HG03108 (cell line): ENCODE measurements at regions not wholly inside any gene's neighbourhood (a gene's known extent, or its start where the extent isn't known, plus 50 kb on each side); places are given as distances from the start of the nearest gene placed in this dataset.
"Not testable (repeated sequence)": the region's sequence is repeated elsewhere in the genome, so short reads cannot be mapped to it uniquely, and the experiment has no call there.

Experiments used
- ATAC-seq: cut with Tn5 transposase; IDR thresholded peaks from one replicate; pipeline ENCODE4 v1.9.1; 2021; ENCODE audit warnings: moderate library complexity; ENCODE audit not compliant: unreplicated experiment

DNA sequence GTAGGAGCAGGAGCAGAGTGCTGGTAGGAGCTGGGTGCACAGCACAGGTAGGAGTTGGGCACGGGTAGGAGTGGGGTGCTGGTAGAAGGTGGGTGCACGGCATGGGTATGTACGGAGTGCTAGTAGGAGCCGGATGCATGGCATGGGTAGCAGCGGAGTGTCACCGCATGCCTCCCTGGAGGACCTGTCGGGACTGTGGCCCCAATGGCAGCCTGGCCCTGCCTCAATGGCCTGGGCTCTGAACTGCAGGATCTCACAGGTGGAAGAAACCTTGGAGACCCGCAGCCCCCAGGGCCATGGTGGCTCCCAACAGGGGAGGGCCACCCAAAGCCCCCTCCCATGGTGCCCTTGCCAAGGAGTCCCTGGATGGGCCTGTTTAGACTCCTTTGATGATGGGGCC, 1146.0 kb downstream of the UQCRFS1 start:
- no peak for ATAC-seq

DNA sequence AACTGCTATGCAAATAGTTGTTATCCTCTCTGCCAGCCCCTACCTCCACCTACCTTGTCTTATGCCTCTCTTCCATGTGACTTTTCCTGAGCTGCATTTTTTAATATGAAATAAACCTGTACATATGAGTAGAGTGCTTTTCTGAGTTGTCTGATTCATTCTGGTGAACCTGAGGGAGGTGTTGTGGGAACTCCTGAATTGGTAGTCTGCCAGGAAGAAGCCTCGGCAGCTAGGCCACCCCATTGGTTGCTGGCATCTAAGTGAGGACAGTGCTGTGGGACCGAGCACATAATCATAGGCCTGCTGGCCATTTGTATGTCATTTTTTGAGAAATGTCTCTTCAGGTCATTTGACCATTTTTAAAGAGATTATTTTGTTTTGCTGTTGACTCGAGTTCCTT, 1146.8 kb downstream of the UQCRFS1 start:
- ATAC-seq, result no peak

DNA sequence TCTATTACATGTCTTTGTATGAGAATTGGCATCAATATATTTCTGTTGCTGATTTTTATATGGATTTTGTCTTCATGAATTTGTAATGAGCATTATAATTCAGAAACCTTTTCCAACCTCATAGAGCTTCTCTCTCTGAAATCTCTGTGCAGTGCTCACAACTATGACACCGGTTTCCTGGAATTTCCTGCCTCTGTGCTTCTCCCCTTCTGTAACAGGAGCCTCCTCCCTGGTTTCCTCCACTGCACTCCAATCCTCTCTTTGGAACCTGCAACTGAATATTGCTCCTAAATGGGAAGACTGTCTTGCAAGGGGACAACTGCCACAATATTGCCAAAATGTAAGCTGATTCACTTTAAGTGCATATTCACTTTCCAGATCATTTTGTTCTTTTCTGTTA, 1147.9 kb downstream of the UQCRFS1 start:
- ATAC-seq, result no peak

DNA sequence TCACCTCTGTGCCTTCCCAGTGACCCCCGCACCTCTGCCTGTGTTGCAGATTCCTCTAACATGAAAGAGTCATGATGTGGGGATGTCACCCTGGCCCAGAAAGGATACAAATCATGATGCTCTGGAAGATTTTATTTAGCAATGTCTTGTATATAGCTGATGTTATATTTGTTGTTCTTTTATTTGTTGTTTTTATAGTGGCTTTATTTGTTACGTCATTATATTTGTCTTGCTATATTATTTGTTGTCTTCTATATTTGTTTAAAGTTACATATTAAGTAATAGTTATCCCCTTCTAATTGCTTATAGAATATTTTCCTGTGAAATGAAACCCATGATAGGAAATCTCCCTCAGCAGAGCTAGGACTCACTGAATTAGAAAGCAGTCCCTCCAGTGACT, 1149.2 kb downstream of the UQCRFS1 start:
- ATAC-seq, result no peak

DNA sequence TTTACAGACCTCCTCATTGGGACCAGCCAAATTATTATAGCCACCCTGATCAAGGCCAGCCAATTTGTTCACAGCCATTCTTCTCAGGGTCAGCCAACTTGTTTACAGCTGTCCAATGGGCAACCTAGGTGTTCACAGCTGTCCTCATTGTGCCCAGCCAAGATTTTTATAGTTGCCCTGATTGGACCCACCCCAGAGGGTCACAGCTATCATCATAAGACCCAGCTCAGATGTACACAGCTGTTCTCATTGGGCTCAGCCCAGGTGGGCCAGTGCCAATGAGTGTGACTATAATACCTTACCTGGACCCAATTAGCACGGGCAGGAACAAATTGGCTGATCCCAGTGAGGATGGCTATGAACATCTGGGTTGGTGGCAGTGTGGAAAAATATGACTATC, 1151.8 kb downstream of the UQCRFS1 start:
- ATAC-seq, result no peak

DNA sequence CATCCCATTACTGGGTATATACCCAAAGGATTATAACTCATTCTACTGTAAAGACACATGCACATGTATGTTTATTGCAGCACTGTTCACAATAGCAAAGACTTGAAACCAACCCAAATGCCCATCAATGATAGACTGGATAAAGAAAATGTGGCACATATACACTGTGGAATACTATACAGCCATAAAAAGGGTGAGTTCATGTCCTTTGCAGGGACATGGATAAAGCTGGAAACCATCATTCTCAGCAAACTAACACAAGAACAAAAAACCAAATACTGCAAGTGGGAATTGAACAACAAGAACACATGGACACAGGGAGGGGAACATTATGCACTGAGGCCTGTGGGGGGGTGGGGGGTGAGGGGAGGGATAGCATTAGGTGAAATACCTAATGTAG, 1155.9 kb downstream of the UQCRFS1 start:
- not testable (repeated sequence) for ATAC-seq

DNA sequence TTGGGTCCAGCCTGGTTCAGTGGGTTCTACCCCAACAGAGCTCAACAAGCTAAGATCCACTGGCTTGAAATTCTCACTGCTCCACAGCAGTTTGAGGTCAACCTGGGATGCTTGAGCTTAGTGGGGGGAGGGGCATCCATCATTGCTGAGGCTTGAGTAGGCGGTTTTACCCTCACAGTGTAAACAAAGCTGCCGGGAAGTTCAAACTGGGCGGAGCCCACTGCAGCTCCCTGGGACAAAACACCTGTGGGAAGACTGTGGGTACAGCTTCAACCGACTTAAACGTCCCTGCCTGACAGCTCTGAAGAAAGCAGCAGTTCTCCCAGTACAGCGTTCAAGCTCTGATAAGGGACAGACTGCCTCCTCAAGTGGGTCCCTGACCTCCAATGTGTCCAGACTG, 1161.9 kb downstream of the UQCRFS1 start:
- no peak for ATAC-seq

DNA sequence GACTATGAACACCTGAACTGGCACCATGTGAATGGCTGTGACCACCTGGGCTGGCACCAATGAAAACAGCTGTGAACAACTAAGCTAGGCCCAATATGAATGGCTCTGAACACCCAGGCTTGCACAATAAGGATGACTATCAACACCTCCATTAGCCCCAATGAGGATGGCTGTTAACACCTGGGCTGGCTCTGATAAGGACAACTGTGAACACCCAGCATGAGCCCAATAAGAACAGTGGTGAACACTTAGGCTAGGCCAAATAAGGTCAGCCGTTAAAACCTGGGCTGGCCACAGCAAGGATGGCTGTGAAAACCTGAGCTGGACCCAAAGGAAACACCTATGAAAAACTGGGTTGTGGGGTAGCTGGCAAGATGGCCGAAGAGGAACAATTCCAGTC, 1163.1 kb downstream of the UQCRFS1 start:
- ATAC-seq, result no peak

DNA sequence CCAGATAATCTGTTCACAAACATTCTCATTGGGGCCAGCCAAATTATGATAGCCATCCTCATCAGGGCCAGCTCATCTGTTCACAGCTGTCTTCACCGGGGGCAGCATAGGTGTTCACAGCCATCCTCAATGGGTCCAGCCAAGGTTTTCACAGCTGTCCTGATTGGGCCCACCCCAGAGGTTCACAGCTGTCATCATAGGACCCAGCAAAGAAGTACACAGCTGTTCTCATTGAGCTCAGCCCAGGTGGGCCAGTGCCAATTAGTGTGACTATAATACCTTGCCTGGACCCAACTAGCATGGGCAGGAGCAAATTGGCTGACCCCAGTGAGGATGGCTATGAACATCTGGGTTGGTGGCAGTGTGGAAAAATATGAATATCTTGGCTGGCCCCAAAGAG, 1166.0 kb downstream of the UQCRFS1 start:
- no peak for ATAC-seq

DNA sequence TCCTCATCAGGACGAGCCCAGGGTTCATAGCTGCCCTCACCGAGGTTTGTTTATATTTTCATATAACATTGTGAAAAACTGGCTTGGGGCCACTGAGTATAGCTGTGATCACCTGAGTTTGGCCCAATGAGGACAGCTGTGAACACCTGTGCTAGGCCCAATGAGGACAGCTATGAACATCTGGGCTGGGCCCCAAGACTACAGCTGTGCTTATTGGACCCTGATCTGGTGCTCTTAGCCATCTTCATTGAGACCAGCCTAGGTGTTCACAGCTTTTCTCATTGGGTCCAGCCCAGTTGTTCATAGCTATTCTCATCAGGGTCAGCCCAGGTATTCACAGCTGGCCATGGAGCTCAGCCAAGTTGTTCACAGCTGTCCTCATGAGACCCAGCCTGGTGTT, 1167.3 kb downstream of the UQCRFS1 start:
- no peak for ATAC-seq

DNA sequence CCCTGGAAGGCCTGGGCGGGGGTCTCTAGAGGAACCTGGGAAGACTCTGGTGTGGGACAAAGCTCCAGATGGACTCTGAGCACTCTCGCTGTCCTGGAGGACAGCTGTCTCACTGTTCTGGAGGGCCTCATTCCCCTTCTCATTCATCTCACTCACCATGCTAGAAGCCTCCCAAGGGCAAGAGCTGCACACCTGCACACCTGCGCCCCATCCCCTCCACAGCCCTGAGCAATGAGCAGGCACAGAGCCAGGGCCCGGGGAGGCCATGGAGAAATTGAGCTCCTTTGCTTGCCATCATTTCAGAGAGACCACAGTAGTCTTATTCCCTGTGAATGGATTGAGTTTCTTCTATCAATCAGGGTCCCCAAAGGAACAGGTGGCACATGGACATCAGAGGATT, 1168.5 kb downstream of the UQCRFS1 start:
- ATAC-seq, result no peak

DNA sequence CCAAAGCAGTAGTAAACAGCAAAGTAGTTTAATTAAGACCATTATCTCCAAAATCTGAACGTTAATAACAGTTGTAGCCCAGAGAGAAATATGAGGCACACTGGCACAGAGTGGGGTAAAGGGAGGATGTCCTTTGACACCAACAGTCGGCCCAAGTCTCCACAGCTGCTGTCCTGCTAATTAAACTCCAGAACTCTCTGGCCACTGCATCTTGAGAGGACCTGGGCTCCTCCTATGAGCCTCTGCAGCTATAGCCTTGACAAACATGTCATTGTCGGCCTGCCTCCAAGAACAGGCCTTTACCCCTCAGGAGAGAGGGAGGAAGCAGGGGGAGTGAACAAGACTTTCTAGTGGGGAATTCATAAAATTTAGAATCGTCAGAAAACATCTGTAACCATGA, 1170.4 kb downstream of the UQCRFS1 start:
- ATAC-seq, result no peak

DNA sequence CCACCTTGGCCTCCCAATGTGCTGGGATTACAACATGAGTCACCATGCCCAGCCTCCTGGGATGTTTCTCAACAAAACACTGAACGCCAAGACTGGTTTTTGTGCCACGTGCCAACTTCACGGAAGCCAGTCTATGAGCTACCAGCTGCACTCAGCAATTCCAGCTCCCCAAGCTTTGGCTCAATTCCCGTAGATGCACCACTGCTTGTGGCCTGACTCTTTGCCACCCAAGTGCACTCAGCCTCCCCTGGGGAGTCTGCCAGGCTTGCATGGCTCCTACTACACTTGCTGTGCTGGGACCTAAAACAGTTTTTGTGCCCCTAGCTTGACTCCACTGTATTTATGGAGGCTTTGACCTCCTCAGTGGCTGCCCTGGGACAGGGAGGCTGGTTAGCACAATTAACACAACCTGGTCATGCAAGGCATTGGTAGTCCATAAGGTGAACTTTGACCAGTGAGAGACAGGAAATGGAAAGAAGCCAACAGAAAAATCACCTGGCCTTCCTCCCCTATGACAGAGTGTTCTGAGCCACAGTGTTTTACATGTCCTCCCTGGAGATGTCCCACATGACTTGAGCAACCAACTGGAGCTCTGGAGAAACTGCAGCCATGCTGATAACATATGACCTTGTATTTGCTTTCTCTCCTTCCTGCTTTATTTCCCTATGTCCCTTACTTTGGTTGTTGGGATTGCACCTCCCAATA, 1173.1 kb downstream of the UQCRFS1 start:
- no peak for ATAC-seq

DNA sequence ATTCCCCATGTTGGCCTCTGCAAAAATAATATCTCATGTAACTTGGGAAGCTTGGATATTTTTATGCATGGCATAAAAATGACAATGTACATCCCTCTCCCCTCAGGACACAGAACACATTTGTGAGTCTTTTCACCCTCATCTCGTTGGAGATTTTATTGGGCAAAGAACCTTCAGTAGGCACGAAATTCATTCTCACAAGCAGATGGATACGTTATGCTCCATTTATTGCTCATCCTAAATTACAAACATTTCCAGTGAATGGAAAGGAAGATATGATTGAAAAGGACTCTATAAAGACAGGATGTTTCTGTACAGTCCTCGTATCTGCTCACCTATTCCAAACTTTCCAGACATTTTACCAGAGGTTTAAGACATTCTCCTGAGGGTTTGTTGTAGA, 1175.8 kb downstream of the UQCRFS1 start:
- no peak for ATAC-seq

DNA sequence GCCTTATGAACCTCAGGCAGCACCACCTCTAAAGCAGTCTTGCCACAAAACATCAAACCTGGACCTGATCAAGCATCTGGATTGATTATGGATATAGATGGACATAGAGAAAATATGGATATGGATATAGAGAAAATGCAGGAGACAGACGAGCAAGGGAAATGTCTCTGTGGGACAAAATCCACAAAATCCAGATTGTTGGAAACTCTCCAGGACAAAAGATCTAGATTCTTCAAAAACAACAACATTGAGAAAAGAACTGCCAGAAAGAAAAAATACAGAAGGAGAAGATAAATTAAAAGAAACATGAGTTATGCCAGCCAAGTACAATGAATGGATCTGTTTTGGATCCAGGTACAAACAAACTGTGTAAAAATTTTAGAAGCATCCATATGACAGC, 1176.5 kb downstream of the UQCRFS1 start:
- ATAC-seq, result no peak

DNA sequence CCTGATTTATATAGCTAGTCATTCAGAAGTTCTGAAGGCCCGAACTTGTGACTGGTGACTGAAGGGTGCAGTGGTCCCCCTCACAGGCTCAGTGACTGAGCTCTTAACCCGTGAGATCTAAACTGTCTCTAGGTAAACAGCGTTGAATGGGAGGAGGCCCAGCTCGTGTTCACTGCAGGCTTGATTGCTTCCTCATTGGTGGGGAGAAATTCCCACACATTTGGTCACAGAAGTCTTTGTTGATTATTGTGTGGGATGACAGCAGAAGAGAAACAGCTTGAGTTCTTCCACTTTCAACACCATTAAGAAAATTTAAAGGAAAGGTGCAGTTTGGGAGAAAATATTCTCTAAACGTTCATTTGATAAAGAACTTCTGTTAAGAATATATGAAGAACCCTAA, 1178.0 kb downstream of the UQCRFS1 start:
- no peak for ATAC-seq

DNA sequence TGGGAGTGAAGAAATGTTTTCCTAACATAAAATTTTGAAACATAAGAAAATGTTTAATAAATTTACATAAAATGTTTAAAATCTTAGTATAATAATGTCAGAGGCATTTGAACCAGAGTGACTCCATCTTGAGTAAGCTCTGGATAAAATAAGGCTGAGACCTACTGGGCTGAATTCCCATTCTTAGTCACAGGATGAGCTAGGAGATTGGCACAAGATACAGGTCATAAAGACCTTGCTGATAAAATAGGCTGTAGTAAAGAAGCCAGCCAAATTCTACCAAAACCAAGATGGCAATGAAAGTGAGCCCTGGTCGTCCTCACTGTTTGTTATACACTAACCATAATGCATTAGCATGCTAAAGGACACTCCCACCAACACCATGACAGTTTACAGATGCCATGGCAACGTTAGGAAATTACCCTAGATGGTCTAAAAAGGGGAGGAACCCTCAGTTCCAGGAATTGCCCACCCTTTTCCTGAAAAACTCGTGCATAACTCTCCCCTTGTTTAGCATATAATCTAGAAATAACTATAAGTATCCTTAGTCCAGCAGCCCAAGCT, 1184.0 kb downstream of the UQCRFS1 start:
- no peak for ATAC-seq

DNA sequence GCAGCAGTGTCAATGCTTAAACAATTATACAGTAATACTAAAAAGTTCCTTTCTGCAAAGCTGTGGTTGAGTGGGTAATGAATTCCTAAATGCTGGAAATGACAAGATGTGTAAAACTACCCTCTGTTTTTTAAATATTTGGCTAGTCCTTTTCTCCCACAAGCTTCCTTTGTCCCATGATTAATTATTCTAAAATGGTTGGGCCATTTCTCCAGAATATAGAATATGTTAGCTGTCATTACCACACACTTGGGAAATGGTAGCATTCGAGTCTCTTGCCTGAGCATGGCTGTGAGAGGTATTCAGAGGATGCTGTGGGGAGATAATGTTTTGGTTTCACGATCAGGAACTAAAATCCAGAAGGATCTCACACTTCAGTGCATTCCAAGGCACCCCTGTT, 1185.8 kb downstream of the UQCRFS1 start:
- ATAC-seq, result no peak

DNA sequence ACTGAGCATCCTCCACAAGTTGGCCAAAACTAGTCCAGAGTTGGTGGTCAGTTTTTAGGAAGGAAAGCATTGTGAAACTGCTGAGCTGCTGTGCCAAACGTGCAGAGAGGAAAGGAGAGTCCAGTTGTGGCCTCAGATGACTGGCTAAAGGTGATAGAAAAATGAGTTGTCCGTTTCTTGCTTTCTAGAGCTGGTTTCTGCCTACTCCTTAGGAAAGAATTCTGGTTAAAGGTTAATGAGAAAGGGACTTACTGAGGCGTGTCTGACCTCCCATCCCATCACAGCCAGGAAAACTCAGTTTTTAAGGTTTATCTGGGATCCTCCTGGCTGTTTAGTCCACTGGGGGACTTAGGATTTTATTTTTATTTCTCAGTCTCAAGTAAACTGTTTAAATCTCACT, 1186.3 kb downstream of the UQCRFS1 start:
- ATAC-seq, result no peak

DNA sequence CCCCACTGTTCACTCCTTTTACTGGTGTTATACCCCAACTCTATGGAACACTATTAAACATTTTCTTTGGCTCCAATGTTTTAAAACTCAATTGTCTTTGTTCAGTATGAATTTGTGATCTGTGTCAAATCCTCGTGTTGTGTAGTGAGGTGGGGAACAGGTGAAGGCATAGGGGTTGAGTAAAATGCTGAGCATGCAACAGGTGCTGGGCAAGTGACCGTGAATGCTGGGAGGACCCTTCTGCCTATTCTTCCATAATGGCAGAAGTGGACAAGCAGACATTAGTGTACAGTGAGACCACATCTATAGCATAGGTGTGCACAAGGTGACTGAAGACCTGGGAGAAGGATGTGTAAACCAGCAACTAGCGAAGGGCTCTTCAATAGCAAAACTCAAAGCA, 1188.0 kb downstream of the UQCRFS1 start:
- ATAC-seq, result no peak

DNA sequence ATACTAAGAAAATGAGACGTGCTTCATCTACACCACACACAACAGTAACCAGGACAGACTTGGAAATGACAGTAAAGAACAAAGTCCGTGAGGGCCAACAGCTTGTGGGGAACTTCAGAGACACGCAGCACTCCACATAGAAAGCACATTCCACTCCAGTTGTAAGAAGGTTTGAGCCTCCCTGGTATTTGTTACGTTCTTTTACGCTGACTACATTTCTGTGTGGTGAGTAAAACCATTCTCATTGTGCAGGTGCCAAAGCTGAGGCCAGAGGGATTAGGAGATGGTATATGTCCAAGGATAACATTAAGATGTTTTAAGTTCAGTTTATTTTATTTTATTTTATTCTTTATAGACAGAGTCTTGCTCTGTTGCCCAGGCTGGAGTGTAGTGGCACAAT, 1189.9 kb downstream of the UQCRFS1 start:
- ATAC-seq, result no peak

DNA sequence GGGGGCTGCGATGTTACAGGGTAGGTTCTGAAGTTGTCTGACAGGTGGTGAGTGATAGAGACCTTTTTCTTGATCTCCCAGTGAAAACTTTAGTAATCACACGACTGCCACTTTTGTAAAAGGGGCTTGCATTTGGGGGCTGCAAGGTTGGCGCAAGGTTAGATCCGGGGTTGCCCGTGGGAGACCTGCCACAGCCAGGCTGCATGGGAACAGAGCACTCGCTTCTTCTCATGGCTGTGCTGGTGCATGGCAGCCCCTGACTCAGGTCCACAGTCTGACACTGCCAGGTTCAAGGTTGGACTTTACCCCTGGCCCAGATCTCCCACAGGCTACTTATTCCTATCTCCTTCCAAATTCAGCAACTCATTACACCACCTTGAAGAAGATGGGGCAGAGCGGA, 1190.4 kb downstream of the UQCRFS1 start:
- no peak for ATAC-seq
